Activated CD4-positive, CD25-positive, alpha-beta regulatory T cell treated with anti-CD3 and anti-CD28 coated beads, Interleukin-2, amount 50 U/mL, for 24 hours (primary cell): ENCODE measurements at regions not wholly inside any gene's neighbourhood (a gene's known extent, or its start where the extent isn't known, plus 50 kb on each side); places are given as distances from the start of the nearest gene placed in this dataset.

ENCODE experiments used
- ATAC-seq, 2 donors: fragments of 150-1000 bp; cut with Tn5 transposase; one replicate each; pipeline ENCODE4 v1.10.0; 2021; ENCODE audit warnings: mild to moderate bottlenecking in 1 of 2, moderate library complexity in 1 of 2

- no peak for ATAC-seq
These were observed 1550.8 kb upstream of the PIK3C3 start for GRCh38 chr18:40404284-40404683.

GRCh38 chr18:40402052-40402451 is 1553.0 kb upstream of the PIK3C3 start:
- no peak for ATAC-seq

GRCh38 chr18:40388121-40388520 is 1566.9 kb upstream of the PIK3C3 start:
- no peak for ATAC-seq

GRCh38 chr18:40387130-40387787 is 1567.8 kb upstream of the PIK3C3 start:
- ATAC-seq, result no peak

- no peak for ATAC-seq
These were observed 1572.8 kb upstream of the PIK3C3 start for GRCh38 chr18:40382197-40382596.

GRCh38 chr18:40380686-40381439 is 1574.2 kb upstream of the PIK3C3 start:
- no peak for ATAC-seq

- ATAC-seq, result no peak
These were observed 1579.2 kb upstream of the PIK3C3 start for GRCh38 chr18:40375837-40376236.

- ATAC-seq, result no peak
These were observed 1583.4 kb upstream of the PIK3C3 start for GRCh38 chr18:40371673-40372072.

GRCh38 chr18:40367576-40367975 is 1587.5 kb upstream of the PIK3C3 start:
- no peak for ATAC-seq

GRCh38 chr18:40366521-40366920 is 1588.5 kb upstream of the PIK3C3 start:
- no peak for ATAC-seq

- ATAC-seq, result no peak
These were observed 1589.5 kb upstream of the PIK3C3 start for GRCh38 chr18:40365526-40365925.

- ATAC-seq, result no peak
These were observed 1594.5 kb upstream of the PIK3C3 start for GRCh38 chr18:40360558-40360957.

GRCh38 chr18:40357536-40357935 is 1597.5 kb upstream of the PIK3C3 start:
- ATAC-seq, result no peak

GRCh38 chr18:40356168-40356567 is 1598.9 kb upstream of the PIK3C3 start:
- ATAC-seq, result no peak

GRCh38 chr18:40355726-40356125 is 1599.3 kb upstream of the PIK3C3 start:
- ATAC-seq, result no peak

GRCh38 chr18:40348196-40348595 is 1606.8 kb upstream of the PIK3C3 start:
- no peak for ATAC-seq

GRCh38 chr18:40347261-40347660 is 1607.8 kb upstream of the PIK3C3 start:
- no peak for ATAC-seq

GRCh38 chr18:40346146-40346545 is 1608.9 kb upstream of the PIK3C3 start:
- no peak for ATAC-seq

GRCh38 chr18:40341701-40342100 is 1613.3 kb upstream of the PIK3C3 start:
- no peak for ATAC-seq

- no peak for ATAC-seq
These were observed 1616.8 kb upstream of the PIK3C3 start for GRCh38 chr18:40338284-40338683.

GRCh38 chr18:40326985-40327384 is 1628.0 kb upstream of the PIK3C3 start:
- ATAC-seq, result no peak

- ATAC-seq, result no peak
These were observed 1629.0 kb upstream of the PIK3C3 start for GRCh38 chr18:40325988-40326387.

- ATAC-seq, result no peak
These were observed 1640.8 kb upstream of the PIK3C3 start for GRCh38 chr18:40314199-40314598.

GRCh38 chr18:40313030-40313642 is 1641.9 kb upstream of the PIK3C3 start:
- no peak for ATAC-seq
